GM19328 (cell line): ENCODE measurements at regions not wholly inside any gene's neighbourhood (a gene's known extent, or its start where the extent isn't known, plus 50 kb on each side); places are given as distances from the start of the nearest gene placed in this dataset.
"Not testable (repeated sequence)": the region's sequence is repeated elsewhere in the genome, so short reads cannot be mapped to it uniquely, and the experiment has no call there.

Source experiments
- ATAC-seq: cut with Tn5 transposase; IDR thresholded peaks from one replicate; pipeline ENCODE4 v1.9.1; 2021; ENCODE audit warnings: mild to moderate bottlenecking, moderate library complexity; ENCODE audit not compliant: unreplicated experiment

DNA sequence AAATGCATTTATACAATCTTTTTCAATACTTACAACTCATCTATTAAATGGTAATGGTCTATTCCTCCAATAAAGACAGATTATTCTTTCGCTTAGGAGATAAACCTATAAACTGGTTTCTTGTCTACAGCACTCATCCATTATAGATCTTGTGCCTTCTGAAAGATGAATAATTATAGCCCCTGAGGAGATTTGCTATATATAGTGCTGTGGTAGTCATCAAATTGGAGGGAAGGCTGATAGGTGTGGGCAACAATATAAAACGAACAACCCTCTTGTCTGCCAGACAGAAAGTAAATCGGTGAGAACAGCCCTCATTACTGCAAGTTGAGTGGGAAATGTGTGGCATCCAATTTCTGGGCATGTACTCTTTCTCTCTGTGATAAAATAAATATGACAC lies 292.5 kb upstream of the CNR1 start:
- ATAC-seq: no peak

DNA sequence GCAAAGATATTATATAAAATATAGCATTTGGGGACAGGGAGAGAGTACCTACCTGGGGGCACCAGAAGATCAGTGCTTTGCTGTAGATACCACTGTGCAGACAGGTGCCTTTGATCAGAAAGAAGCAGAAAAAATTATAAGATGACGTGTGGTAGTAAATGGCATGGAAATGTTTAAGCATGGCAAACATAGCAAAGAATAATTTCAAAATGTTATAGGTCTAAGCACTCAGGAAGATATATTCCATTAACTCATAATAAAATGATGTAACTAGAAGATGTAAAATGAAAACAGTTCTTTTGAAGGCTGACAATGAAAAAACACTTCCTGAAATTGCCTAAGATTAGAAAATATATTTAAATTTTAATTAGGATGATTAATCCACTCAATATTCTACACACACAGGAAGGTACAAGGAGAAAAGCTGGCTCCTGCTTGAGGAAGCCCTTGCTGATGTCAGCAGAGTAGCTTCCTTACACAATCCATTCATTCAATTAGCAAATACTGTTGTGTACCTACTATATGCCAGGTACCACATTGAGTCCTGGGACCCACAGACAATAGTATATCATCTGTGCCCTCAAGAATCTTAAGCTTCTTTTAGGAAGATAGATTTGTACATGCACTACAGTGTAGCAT lies 290.2 kb upstream of the CNR1 start:
- no peak for ATAC-seq

DNA sequence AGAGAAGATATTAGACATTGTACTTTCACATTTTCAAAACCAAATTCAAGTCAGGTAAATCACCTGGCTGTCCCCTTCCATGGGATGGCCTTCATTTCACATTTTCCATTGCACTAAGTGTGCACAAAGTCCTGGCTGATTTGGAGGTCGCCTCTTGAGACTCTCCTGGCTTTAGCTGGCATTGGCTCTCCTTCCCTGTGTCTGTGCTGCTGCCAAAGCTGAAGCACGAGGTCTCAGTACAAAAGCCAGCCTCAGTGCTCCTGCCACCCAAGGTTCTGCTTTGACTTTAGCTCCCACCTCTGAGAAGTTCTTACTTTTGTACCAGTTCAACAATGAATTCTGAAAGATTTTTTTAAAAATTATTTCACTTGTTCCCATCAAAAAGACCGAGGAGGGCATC lies 289.2 kb upstream of the CNR1 start:
- no peak for ATAC-seq

DNA sequence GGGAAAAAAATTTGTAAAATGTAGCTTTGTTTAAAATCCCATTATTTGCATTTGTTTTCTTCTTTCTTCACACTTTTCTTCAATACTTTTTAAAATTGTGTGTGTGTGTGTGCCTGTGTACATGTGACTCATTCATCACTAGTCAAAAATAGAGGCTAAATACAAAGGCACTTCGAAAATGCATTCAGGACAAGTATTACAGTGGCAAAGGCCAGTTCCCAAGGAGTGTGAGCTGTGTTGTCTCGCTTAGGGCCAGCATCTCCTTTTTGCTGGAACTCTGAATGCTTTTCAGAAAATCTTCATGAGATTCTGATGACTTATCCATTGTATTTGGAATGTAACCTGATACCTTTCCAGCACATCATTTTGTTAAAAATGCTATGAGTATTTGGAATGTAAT lies 288.5 kb upstream of the CNR1 start:
- no peak for ATAC-seq

DNA sequence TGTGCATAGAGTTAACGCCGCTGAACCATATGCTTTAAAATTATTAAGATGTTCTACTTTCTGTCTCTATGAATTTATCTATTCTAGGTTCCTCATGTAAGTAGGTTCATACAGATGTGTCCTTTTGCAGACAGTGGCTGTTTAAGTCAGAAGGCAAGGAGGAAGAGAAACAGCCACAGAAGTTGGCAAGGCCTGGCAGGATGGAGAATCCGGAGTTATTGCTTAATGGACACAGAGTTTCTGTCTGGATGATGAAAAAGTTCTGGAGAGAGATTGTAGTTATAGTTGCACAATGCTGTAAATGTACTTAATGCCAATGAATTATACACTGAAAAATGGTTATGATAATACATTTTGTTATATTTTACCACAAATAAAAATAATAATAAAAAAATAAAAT lies 283.6 kb upstream of the CNR1 start:
- ATAC-seq: no peak

DNA sequence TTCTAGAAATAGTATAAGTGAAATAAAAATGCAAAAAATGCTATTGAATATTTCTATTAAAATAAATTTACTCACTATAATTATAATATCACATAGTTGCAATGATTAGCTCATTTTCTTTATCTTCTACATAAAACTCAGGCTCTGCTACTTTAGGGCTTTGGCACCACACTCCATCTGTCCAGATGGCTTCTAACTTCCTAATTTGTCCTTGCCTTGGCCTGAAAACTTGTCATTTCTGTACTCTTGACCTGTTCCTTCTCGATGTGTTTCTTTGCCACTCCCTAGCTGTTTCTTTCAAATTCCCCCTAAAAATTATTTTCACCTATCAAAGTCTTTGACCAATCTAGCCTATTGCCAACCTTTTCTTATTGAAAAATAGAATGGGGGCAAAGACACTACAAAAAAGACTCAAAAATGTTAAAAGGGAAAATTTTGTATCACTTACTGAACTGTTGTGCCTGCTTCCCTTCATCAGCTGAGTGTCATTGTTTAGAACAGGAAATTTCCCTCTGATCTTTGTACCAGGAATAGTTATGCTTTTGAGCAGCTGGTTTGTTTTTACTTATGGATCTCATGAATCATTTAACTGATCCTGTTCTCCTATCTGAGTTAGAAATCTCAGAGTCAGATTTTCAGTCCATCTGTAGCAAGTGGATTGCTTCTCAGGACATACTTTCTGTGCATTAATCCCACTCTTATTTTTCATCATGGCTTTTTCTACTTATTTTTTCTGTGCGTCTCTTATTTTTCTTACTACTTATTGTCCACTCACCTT lies 279.2 kb upstream of the CNR1 start:
- ATAC-seq: no peak

DNA sequence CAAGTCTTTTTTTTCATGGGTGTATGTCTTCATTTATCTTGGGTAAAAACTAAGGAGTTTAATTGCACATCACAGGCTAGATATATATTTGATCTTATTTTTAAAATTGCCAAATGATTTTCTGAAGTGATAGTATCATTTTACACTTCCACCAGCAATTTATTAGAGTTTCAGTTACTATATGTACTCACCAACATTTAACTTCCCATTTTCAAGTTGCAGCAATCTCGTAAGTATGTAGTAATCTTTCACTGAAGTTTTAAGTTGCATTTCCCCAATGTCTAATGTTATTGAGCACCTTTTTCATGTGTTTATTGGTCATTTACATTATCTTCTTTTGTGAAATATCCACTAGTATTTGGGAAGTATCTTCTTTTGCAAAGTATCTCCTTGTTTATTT lies 277.4 kb upstream of the CNR1 start:
- no peak for ATAC-seq

DNA sequence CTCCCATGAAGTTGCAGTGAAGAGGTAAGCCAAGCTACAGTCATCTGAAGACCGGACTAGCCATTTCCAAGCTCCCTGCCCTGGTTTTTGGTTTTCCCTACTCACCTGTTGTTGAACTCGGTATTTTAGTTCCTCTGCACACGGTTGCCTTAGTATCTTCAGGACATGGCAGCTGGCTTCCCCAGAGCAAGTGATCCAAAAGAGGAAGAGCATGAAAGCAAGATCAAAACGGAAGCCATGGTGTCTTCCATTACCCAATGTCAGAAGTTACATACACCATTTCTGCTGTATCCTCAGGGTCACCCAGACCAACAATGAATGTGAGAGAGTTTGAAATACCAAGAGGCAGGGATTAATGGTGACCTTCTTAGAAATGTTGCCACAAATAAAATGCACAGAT lies 276.6 kb upstream of the CNR1 start:
- no peak for ATAC-seq

DNA sequence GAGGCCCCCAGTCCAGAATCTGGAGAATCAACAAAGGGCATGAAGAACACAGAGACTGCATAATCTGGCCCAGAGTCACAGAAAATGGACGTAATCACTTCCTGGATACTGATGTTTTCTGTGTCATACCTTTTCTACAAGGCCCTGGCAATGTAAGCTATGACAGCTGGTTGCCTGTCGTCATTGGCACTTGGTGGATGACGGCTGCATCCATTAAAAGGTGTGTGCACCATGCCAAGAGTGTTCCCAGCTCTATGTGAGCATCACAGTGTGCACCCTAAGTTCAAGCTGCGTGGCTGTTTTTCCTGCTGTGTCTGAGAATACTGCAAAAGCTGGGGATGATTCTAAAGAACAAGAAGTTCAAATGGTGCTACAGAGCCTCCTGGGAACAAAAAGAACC lies 275.2 kb upstream of the CNR1 start:
- ATAC-seq: no peak

DNA sequence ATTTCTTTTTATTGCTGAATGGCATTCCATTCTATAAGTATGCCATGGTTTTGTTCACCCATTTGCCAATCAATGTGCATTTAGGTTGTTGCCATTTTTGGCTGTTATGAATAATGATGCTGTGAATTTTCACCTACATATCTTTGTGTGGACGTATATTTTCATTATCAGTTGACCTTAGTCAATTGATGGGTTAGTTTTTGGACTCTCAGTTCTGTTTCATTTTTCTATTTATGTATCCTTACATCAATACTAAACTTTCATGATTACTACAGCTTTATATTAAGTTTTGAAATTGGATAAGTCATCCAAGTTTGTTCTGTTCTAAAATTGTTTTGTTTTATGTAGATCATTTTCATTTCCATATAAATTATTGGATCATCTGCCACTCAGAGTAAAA lies 261.9 kb upstream of the CNR1 start:
- ATAC-seq: no peak

DNA sequence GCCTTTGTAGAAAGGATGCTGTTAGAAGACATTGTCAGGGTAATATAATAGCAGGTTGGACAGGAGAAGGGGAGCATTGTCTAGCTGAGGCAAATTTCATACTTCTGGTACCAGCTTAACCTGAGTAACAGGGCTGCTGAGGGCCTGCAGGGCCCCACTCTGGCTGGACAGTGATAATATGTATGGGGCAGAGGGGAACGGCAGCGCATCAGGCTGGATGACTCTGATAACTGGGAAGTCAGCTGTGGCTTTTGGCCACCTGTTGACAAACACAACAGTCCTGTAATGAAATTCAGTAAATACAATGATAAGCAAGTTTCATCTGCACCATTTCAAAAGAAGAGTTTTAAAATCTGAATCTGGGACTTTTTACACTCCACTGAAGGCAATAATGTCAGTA lies 259.9 kb upstream of the CNR1 start:
- ATAC-seq: no peak

DNA sequence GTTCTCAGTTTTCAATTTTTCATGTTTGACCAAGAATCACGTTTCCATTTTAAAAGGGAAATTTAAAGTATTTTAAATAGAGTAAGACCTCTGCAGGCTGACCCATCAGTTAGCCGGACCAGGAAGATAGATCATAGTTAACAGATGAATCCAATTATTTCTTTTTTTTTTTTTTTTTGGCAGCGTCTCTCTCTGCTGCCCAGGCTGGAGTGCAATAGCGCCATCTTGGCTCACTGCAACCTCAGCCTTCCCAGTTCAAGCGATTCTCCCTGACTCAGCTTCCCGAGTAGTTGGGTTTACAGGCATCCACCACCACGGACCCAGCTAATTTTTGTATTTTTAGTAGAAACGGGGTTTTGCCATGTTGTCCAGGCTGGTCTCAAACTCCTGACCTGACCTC lies 256.7 kb upstream of the CNR1 start:
- ATAC-seq: no peak

DNA sequence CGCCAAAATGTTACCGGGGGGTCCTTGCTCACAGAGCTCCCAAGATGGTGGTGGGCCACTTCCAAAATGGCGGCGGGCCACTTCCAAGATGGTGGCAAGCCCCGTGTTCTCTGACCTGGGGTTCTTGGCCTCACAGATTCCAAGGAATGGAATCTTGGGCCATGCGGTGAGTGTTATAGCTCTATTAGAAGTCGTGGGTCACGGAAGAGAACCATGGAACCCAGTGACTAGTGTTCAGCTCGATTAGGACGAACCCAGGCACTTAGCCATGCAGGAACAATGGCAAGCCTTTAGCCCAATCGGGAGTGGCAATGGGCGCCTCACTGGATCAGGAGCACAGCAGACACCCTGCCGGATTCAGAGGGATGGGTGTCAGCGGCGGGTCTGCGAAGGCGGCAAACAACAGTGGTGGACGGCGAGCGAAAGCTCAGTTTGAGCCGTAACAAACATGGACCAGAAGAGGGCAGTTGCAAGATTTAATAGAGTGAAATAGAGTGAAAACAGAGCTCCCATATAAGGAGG lies 254.9 kb upstream of the CNR1 start:
- not testable (repeated sequence) for ATAC-seq

DNA sequence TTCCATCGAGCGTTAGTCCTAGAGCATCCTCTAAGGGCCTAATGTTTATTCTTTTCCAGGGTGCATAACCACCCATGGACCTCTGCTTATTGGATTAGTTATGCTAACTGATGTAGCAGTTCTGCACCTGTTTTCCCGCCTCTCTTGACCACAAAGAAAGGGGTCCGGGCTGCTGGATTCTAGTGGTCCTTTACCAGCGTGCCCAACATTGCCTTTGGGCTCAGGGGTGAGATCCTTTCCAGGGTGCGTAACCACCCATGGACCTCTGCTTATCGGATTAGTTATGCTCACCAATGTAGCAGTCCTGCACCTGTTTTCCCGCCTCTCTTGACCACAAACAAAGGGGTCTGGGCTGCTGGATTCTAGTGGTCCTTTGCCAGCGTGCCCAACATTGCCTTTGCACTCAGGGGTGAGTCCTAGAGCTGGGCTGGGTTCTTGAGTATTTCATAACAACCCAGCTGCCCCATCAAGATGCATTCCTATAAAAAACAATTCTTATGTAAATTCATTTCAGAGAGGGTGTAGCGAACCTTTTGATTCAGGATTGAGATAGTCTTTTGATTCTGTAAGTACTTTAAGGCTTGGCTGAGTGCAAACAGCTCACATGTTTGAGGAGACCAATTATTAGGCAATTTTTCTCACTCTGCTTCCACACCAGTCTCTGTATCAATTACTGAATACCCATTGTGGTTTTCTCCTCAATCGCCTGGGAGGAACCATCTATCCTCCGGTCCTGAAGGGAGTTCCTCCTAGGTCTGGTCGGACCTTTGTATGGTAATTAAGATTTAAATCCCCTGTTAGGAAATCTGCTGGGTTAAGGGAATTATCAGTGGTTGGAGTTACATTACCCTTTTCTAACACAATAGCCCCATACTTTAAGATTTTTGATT lies 253.0 kb upstream of the CNR1 start:
- not testable (repeated sequence) for ATAC-seq

DNA sequence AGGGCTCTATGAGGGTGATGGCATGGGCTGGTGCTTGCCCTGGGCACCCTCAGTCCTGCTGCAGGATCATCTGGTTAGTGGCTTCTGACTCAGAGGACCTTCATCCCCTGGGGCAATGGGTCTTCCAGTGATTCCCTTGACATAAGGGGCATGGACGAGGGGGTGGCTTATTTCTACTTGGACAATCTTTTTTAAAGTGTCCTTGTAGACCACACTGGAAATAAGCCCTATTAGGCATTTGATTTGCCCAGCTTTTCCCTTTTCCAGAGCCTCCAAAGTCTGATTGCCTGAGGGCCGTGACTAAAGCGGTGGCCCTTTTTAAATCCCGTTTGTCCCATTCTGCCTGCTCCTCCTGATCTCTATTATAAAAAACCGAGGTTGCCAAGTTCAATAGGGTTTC lies 251.2 kb upstream of the CNR1 start:
- ATAC-seq: not testable (repeated sequence)

DNA sequence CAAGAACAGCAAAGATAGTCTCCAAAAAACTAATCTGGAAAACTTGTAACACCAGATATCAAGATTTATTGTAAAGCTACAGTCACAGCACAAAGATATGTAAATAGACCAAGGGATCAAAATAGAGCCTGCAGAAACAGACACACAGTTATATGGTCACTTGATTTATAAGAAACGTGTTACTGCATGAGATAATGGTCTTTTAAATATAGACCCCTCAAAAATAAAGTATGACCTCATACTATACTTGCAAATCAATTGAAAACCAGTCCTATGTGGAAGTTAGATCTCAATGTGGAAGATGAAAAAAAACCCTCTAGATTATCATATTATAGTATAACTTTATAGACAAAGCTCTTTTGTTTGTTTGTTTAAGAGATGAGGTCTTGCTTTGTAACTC lies 247.3 kb upstream of the CNR1 start:
- ATAC-seq: no peak

DNA sequence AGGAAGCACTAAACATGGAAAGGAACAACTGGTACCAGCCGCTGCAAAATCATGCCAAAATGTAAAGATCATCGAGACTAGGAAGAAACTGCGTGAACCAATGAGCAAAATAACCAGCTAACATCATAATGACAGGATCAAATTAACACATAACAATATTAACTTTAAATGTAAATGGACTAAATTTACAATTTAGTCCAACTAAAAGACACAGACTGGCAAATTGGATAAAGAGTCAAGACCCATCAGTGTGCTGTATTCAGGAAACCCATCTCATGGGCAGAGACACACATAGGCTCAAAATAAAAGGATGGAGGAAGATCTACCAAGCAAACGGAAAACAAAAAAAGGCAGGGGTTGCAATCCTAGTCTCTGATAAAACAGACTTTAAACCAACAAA lies 242.2 kb upstream of the CNR1 start:
- not testable (repeated sequence) for ATAC-seq

DNA sequence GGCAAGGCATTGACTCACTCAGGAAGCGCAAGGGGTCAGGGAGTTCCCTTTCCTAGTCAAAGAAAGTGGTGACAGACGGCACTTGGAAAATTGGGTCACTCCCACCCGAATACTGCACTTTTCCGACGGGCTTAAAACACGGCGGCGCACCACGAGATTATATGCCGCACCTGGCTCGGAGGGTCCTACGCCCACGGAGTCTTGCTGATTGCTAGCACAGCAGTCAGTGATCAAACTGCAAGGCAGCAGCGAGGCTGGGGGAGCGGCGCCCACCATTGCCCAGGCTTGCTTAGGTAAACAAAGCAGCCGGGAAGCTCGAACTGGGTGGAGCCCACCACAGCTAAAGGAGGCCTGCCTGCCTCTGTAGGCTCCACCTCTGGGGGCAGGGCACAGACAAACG lies 240.5 kb upstream of the CNR1 start:
- ATAC-seq: not testable (repeated sequence)

DNA sequence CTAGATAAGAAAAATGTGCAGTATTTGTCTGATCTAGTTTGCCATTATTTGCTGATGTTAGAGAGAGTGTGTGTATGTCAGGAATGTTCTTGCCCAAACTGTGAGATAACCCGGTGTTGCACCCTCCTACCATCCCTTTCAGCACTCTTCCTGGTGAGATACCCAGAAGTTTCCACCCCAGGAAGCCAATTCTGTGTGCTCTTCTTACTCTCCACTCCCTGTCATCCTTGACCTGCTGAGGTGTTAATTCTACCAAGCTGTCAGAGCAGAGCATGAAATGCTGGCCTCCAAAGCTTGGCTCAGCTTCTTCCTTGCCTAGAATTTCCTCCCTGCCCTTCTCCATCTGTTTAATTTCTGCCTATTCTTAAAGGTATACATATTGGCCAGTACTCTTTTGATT lies 237.3 kb upstream of the CNR1 start:
- no peak for ATAC-seq

DNA sequence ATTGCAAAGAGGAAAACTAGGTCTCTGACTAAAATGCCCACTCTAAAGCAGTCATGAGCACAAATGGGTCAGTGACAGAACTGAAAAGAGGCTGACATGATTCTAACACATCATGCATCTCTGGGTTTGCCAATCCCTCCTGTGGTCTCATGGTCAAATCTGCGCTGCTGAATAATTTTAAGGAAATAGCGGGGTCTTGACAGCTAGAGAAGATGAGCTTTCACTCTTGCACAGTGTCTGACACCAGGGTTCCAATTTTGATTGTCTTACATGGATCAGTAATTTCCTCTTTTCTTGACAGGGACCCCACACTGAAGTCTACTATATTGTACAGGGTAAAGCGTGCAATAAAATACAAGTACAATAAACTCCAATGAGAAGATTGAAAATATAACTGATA lies 236.8 kb upstream of the CNR1 start:
- ATAC-seq: no peak

DNA sequence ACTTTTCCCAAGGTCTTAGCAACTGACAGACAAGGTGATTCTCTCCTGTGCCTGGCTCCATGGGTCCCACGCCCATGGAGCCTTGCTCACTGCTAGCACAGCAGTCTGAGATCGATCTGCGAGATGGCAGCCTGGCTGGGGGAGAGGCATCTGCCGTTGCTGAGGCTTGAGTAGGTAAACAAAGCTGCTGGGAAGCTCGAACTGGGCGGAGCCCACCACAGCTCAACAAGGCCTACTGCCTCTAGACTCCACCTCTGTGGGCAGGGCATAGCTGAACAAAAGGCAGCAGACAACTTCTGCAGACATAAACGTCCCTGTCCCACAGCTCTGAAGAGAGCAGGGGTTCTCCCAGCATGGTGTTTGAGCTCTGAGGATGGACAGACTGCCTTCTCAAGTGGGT lies 224.9 kb upstream of the CNR1 start:
- ATAC-seq: not testable (repeated sequence)

DNA sequence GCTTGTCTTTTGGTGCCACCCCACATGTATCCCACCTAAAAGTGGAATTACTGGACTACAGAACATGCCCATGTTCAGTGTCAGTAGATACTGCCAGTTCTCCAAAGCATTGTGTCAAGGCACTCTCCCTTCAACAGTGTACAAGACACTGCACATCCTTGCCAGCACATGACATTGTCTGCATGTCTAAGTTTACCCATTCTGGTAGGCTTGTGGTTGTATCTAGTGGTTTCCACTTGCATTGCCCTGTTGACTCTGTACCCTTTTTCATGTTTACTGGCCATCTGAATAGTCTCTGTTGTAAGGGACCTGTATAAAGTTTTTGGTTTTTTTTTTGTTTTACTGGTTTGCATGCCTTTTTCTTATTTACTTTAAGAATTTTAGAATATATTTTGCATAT lies 222.4 kb upstream of the CNR1 start:
- ATAC-seq: no peak
